ENCODE measurements at regions not wholly inside any gene's neighbourhood (a gene's known extent, or its start where the extent isn't known, plus 50 kb on each side); places are given as distances from the start of the nearest gene placed in this dataset.
A peak's percentile ranks its signal among the peaks of the same experiment; 100 is the strongest.

DNA sequence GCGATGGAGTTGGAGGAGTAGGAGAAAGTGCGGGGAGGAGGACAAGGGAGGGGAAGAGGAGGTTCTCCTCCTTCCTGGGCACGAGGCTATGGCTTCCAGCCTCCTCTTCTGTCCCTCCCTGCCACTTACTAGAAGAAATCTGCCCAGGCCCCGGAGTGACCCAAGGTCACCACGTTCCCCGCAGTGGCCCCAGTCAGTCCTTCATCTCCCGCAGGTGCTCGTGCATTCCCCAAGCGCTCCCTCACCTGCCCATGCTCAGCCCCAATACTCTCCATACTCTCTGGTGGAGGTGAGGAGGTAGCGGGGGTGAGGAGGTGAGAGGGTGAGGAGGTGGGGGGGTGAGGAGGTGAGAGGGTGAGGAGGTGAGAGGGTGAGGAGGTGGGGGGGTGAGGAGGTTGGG lies 85.4 kb downstream of the CCDC185 start:
- H3K4me3 ChIP-seq (ENCODE audit: low read length): no peak overlapping the region
- DNase-seq (ENCODE audit: low read depth): no peak
- TF ChIP-seq, protein P1, sequence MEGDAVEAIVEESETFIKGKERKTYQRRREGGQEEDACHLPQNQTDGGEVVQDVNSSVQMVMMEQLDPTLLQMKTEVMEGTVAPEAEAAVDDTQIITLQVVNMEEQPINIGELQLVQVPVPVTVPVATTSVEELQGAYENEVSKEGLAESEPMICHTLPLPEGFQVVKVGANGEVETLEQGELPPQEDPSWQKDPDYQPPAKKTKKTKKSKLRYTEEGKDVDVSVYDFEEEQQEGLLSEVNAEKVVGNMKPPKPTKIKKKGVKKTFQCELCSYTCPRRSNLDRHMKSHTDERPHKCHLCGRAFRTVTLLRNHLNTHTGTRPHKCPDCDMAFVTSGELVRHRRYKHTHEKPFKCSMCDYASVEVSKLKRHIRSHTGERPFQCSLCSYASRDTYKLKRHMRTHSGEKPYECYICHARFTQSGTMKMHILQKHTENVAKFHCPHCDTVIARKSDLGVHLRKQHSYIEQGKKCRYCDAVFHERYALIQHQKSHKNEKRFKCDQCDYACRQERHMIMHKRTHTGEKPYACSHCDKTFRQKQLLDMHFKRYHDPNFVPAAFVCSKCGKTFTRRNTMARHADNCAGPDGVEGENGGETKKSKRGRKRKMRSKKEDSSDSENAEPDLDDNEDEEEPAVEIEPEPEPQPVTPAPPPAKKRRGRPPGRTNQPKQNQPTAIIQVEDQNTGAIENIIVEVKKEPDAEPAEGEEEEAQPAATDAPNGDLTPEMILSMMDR (conservative IDR thresholded peaks at IDR 0.05; ENCODE audit: low read depth, low read length): no peak

DNA sequence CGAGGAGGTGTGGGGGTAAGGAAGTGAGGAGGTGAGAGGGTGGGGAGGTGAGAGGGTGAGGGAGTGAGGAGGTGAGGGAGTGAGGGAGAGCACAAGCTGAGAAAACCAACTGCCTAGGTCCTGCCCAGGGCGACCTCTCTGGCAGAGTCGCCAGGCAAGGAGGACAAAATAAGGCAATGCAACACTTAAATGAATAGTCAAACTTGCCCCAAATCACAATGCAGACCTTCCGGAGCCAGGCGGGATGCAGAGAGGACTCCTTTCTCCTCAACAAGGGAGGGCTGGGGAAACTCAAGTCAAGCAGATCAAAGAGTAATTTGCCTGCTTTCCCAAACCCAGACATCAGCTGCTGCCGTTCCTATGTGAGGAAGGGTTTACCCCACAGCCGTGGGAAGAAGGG lies 86.0 kb downstream of the CCDC185 start:
- DNase-seq (ENCODE audit: low read depth): no peak
- TF ChIP-seq, protein P1 (conservative IDR thresholded peaks at IDR 0.05; ENCODE audit: low read depth, low read length): no peak
- H3K4me3 ChIP-seq (ENCODE audit: low read length): no peak overlapping the region

DNA sequence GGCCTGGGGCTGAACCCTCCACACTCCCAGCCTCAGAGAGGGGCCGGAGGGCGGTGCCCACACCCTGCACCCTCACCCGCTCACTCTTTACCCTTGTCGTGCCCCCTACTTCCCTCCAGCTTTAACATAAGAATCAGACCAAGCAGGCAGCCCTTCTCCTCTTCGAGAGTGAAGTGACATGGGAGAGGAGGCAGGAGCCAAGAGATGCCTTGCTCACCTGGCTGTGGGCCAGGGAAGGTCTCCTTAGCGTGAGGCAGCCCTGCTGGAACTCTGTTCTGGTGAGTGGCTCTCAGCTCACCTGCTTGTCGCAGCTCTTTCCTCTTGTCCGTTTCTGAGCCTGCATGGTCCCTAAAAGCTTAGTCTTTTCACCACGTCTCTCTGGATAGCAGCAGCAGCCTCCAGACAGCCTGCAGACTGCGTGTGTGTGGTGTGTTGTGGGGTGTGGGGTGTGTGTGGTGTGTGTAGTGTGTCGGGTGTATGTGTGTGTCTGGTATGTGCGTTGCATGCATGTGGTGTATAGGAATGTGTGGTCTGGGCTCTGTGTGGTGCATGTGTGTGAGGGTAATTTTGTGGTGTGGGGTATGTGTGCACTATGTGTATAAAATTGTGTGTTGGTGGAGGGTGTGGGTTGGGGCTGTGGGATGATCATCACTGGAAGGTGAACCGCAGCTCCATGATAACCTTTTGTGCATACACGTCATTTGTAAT lies 86.7 kb downstream of the CCDC185 start:
- H3K4me3 ChIP-seq (ENCODE audit: low read length): no peak overlapping the region
- TF ChIP-seq, protein P1 (conservative IDR thresholded peaks at IDR 0.05; ENCODE audit: low read depth, low read length): no peak
- DNase-seq (ENCODE audit: low read depth): no peak

DNA sequence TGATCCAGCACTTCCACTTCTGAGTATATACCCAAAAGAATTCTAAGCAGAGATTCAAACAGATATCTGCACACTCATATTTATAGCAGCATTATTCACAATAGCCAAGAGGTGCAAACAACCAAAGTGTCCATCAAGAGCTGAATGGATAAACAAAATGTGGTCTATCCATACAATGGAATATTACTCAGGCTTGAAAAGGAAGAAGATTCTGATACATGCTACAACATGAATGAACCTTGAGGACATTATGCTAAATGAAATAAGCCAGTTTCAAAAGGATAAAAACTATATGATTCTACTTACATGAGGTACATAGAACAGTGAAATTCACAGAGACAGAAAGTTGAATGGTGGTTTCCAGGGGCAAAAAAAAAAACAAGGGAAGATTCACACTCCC lies 88.9 kb downstream of the CCDC185 start:
- TF ChIP-seq, protein P1 (conservative IDR thresholded peaks at IDR 0.05; ENCODE audit: low read depth, low read length): no peak
- no peak overlapping the region for H3K4me3 ChIP-seq (ENCODE audit: low read length)
- DNase-seq (ENCODE audit: low read depth): no peak

DNA sequence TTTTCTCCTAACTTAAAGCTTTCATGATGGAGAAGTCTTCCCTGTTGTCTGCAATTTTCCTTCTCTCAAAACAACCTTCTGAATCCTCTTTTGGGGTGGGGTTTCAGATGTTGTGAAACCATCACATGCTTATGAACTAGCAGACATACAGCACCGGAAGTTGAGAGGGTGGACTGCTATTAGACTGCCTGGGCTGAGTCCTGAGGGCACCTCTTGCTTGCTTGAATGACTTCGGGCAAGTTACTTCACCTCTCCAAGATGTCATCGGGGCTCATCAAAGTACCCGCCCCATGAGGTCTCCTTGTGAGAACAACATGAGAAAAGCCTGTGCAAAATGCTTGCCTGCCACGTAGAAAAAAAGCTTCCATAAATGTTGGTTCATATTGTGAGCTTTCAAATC lies 89.6 kb downstream of the CCDC185 start:
- DNase-seq (ENCODE audit: low read depth): no peak
- TF ChIP-seq, protein P1 (conservative IDR thresholded peaks at IDR 0.05; ENCODE audit: low read depth, low read length): no peak
- no peak overlapping the region for H3K4me3 ChIP-seq (ENCODE audit: low read length)

DNA sequence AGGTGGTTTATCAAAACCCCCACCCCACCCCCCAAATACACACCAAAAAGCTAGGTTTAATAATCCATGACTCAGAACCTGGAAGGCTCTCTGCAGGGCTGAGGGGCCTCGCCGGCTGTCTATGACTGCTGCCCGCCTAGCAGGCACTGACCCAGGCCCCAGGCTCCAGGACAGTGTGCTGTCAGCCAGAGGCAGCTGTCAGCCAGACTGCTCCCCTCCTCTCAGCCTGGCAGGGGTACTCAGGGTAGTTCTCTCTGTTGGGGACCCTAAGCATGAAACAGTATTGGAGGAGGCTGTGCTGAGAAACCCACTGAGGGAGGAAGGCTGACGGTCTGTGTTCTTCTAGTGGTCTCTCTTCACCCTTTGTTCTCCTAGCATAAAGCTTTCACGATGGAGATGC lies 90.3 kb downstream of the CCDC185 start:
- TF ChIP-seq, protein P1 (conservative IDR thresholded peaks at IDR 0.05; ENCODE audit: low read depth, low read length): no peak
- no peak overlapping the region for H3K4me3 ChIP-seq (ENCODE audit: low read length)
- DNase-seq (ENCODE audit: low read depth): no peak

DNA sequence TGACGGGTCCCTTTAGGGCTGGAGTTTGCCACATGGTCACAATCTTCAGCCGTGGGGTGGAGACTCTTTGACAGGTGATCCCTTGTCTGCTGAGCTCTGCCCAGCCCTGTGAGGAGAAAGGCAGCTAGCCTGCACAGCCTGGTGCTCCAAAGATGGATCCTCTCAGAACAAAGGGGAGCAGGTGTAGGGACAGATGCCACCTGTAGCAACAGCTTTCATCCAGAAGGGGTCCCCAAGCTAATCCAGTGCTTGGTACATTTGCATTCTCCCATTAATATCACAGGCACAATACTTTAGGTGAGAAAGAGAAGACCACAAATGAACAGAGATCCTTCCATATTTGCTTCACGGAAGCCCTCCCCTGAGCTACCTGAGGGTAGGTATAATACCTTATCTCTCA lies 93.2 kb downstream of the CCDC185 start:
- no peak for DNase-seq (ENCODE audit: low read depth)
- TF ChIP-seq, protein P1 (conservative IDR thresholded peaks at IDR 0.05; ENCODE audit: low read depth, low read length): peak; percentile 36
- no peak overlapping the region for H3K4me3 ChIP-seq (ENCODE audit: low read length)

Data from retinal pigment epithelial cell (primary cell).